ENCODE measurements at regions not wholly inside any gene's neighbourhood (a gene's known extent, or its start where the extent isn't known, plus 50 kb on each side); places are given as distances from the start of the nearest gene placed in this dataset.

GRCh38 chr16:86455116-86455515 is 55.2 kb upstream of the FOXF1 start:
- Histone ChIP-seq H3K4me2 (ENCODE audit: insufficient read depth, low read length) (no peak overlapping the region), H3K4me1 (ENCODE audit: insufficient read depth, low read length) (no peaks in the 10 kb centered on the region), H4K20me1 (ENCODE audit: insufficient read depth, low read length) (no peaks in the 10 kb centered on the region), H3K27me3 (ENCODE audit: insufficient read depth, low read length) (peaks cover 65% of the 10 kb centered on the region), H3K27ac (ENCODE audit: low read depth, low read length) (no peak overlapping the region), H3K79me2 (ENCODE audit: insufficient read depth, low read length) (no peaks in the 10 kb centered on the region), H3K36me3 (ENCODE audit: insufficient read depth, low read length) (no peaks in the 10 kb centered on the region), H2AFZ (ENCODE audit: low read length) (no peak overlapping the region), H3K4me3 (ENCODE audit: insufficient read depth, low read length) (no peak overlapping the region), H3K9me3 (ENCODE audit: low read depth, low read length) (no peaks in the 10 kb centered on the region)
- TF ChIP-seq CTCF (IDR thresholded peaks at IDR 0.05; ENCODE audit: extremely low read depth, low read depth, low read length): no peak
- DNase-seq (ENCODE audit: insufficient read length, low spot score, missing footprints): no peak

DNA sequence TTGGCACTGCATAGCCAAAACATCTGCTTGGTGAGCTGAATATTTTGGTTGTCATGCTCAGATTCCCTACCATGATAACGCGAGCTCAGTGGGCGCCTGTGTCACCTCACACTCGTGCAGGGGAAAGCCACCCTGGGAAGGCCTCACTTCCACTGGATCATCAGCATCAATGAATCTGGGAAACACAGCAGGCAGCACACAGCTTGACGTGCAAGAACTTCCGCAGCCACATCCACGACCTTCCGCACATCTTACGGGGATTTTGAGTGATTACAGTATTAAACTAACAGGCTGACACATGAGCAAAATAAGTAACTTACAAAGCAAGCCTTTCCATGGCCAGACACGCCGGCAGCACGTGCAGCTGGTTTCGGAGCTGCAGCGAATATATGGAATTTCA is 54.7 kb upstream of the FOXF1 start:
- no peaks in the 10 kb centered on the region for H3K79me2 ChIP-seq (ENCODE audit: insufficient read depth, low read length)
- no peaks in the 10 kb centered on the region for H3K36me3 ChIP-seq (ENCODE audit: insufficient read depth, low read length)
- no peak overlapping the region for H3K4me3 ChIP-seq (ENCODE audit: insufficient read depth, low read length)
- no peak for TF ChIP-seq CTCF (IDR thresholded peaks at IDR 0.05; ENCODE audit: extremely low read depth, low read depth, low read length)
- peaks cover 70% of the 10 kb centered on the region for H3K27me3 ChIP-seq (ENCODE audit: insufficient read depth, low read length)
- H2AFZ ChIP-seq (ENCODE audit: low read length): no peak overlapping the region
- no peak overlapping the region for H3K4me2 ChIP-seq (ENCODE audit: insufficient read depth, low read length)
- no peaks in the 10 kb centered on the region for H4K20me1 ChIP-seq (ENCODE audit: insufficient read depth, low read length)
- H3K27ac ChIP-seq (ENCODE audit: low read depth, low read length): no peak overlapping the region
- peaks cover under 1% of the 10 kb centered on the region for H3K9me3 ChIP-seq (ENCODE audit: low read depth, low read length)
- H3K4me1 ChIP-seq (ENCODE audit: insufficient read depth, low read length): no peaks in the 10 kb centered on the region
- no peak for DNase-seq (ENCODE audit: insufficient read length, low spot score, missing footprints)

GRCh38 chr16:86457501-86458148 is 52.7 kb upstream of the FOXF1 start:
- no peak for TF ChIP-seq CTCF (IDR thresholded peaks at IDR 0.05; ENCODE audit: extremely low read depth, low read depth, low read length)
- H3K36me3 ChIP-seq (ENCODE audit: insufficient read depth, low read length): no peaks in the 10 kb centered on the region
- peaks cover 4% of the 10 kb centered on the region for H3K9me3 ChIP-seq (ENCODE audit: low read depth, low read length)
- H3K4me1 ChIP-seq (ENCODE audit: insufficient read depth, low read length): no peaks in the 10 kb centered on the region
- DNase-seq (ENCODE audit: insufficient read length, low spot score, missing footprints): no peak
- H3K4me3 ChIP-seq (ENCODE audit: insufficient read depth, low read length): no peak overlapping the region
- H3K27me3 ChIP-seq (ENCODE audit: insufficient read depth, low read length): peaks cover 57% of the 10 kb centered on the region
- H4K20me1 ChIP-seq (ENCODE audit: insufficient read depth, low read length): no peaks in the 10 kb centered on the region
- H3K27ac ChIP-seq (ENCODE audit: low read depth, low read length): no peak overlapping the region
- H3K4me2 ChIP-seq (ENCODE audit: insufficient read depth, low read length): peak overlapping the region; percentile 13
- H3K79me2 ChIP-seq (ENCODE audit: insufficient read depth, low read length): no peaks in the 10 kb centered on the region
- H2AFZ ChIP-seq (ENCODE audit: low read length): no peak overlapping the region

DNA sequence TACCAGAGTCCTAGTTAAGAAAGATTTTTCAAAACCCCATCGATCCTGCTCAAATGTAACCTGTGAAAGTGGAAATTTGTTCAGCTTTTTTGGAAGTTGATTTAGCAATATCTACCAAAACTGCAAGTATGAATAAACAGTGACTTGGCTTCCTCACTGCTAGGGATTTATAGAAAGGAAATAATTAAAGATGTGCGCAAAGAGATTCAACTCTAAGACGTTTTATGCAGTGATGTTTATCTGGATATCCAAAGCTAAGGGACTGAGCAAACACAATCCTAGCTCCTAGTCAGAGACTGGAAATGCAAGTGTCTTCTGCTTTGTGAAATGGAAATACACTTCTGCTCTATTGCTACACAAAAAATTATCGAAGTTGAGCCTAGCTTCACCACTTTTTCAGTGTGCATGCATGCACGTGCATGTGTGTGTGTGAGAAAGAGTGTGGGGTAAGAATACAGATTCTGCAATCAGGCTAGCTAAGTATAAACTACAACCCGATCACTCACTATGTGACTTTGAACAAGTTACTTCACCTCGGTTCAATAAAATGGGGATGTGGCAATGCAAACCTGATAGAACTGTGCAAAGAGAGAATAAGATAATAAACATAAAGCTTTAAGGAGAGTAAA is 52.1 kb upstream of the FOXF1 start:
- Histone ChIP-seq H4K20me1 (ENCODE audit: insufficient read depth, low read length) (no peaks in the 10 kb centered on the region), H3K36me3 (ENCODE audit: insufficient read depth, low read length) (no peaks in the 10 kb centered on the region), H3K4me1 (ENCODE audit: insufficient read depth, low read length) (no peaks in the 10 kb centered on the region), H3K4me2 (ENCODE audit: insufficient read depth, low read length) (peak overlapping the region; percentile 13), H3K9me3 (ENCODE audit: low read depth, low read length) (peaks cover 4% of the 10 kb centered on the region), H2AFZ (ENCODE audit: low read length) (no peak overlapping the region), H3K27me3 (ENCODE audit: insufficient read depth, low read length) (peaks cover 52% of the 10 kb centered on the region), H3K4me3 (ENCODE audit: insufficient read depth, low read length) (no peak overlapping the region), H3K27ac (ENCODE audit: low read depth, low read length) (no peak overlapping the region), H3K79me2 (ENCODE audit: insufficient read depth, low read length) (no peaks in the 10 kb centered on the region)
- DNase-seq (ENCODE audit: insufficient read length, low spot score, missing footprints): no peak
- TF ChIP-seq CTCF (IDR thresholded peaks at IDR 0.05; ENCODE audit: extremely low read depth, low read depth, low read length): no peak
